ENCODE measurements at regions not wholly inside any gene's neighbourhood (a gene's known extent, or its start where the extent isn't known, plus 50 kb on each side); places are given as distances from the start of the nearest gene placed in this dataset.

GRCh38 chr11:134554861-134555260, 142.8 kb upstream of the B3GAT1 start:
- Mint-ChIP-seq H3K36me3 (ENCODE audit: low read depth) (no peaks in the 10 kb centered on the region), H3K4me1 (no peaks in the 10 kb centered on the region), H3K27me3 (peaks cover 6% of the 10 kb centered on the region), H3K27ac (no peak overlapping the region), H3K4me3 (no peak overlapping the region), H3K9me3 (no peaks in the 10 kb centered on the region)
- no peak for ATAC-seq (replicated peaks)

- Mint-ChIP-seq H3K36me3 (ENCODE audit: low read depth) (no peaks in the 10 kb centered on the region), H3K27ac (no peak overlapping the region), H3K4me3 (no peak overlapping the region), H3K9me3 (no peaks in the 10 kb centered on the region), H3K27me3 (peaks cover 6% of the 10 kb centered on the region), H3K4me1 (no peaks in the 10 kb centered on the region)
- no peak for ATAC-seq (replicated peaks)
These were observed 142.1 kb upstream of the B3GAT1 start for GRCh38 chr11:134554106-134554505.

GRCh38 chr11:134552749-134553148, 140.7 kb upstream of the B3GAT1 start:
- Mint-ChIP-seq H3K27me3 (peaks cover 3% of the 10 kb centered on the region), H3K36me3 (ENCODE audit: low read depth) (no peaks in the 10 kb centered on the region), H3K4me3 (no peak overlapping the region), H3K9me3 (no peaks in the 10 kb centered on the region), H3K4me1 (no peaks in the 10 kb centered on the region), H3K27ac (no peak overlapping the region)
- no peak for ATAC-seq (replicated peaks)

GRCh38 chr11:134545521-134545920, 133.5 kb upstream of the B3GAT1 start:
- no peak for ATAC-seq (replicated peaks)
- no peaks in the 10 kb centered on the region for H3K36me3 Mint-ChIP-seq (ENCODE audit: low read depth)
- H3K27me3 Mint-ChIP-seq: peaks cover 6% of the 10 kb centered on the region
- no peak overlapping the region for H3K27ac Mint-ChIP-seq
- H3K9me3 Mint-ChIP-seq: no peaks in the 10 kb centered on the region
- H3K4me3 Mint-ChIP-seq: no peak overlapping the region
- no peaks in the 10 kb centered on the region for H3K4me1 Mint-ChIP-seq

- ATAC-seq (replicated peaks): no peak
- Mint-ChIP-seq H3K27me3 (peaks cover 7% of the 10 kb centered on the region), H3K36me3 (ENCODE audit: low read depth) (no peaks in the 10 kb centered on the region), H3K27ac (no peak overlapping the region), H3K9me3 (no peaks in the 10 kb centered on the region), H3K4me1 (no peaks in the 10 kb centered on the region), H3K4me3 (no peak overlapping the region)
These were observed 132.2 kb upstream of the B3GAT1 start for GRCh38 chr11:134544095-134544815.

- no peak for ATAC-seq (replicated peaks)
- peaks cover 10% of the 10 kb centered on the region for H3K27me3 Mint-ChIP-seq
- H3K4me3 Mint-ChIP-seq: no peak overlapping the region
- no peaks in the 10 kb centered on the region for H3K36me3 Mint-ChIP-seq (ENCODE audit: low read depth)
- no peak overlapping the region for H3K27ac Mint-ChIP-seq
- no peaks in the 10 kb centered on the region for H3K4me1 Mint-ChIP-seq
- no peaks in the 10 kb centered on the region for H3K9me3 Mint-ChIP-seq
These were observed 131.6 kb upstream of the B3GAT1 start for GRCh38 chr11:134543645-134544044.

GRCh38 chr11:134543241-134543640, 131.2 kb upstream of the B3GAT1 start:
- H3K4me3 Mint-ChIP-seq: no peak overlapping the region
- no peaks in the 10 kb centered on the region for H3K4me1 Mint-ChIP-seq
- no peaks in the 10 kb centered on the region for H3K36me3 Mint-ChIP-seq (ENCODE audit: low read depth)
- H3K9me3 Mint-ChIP-seq: no peaks in the 10 kb centered on the region
- peaks cover 11% of the 10 kb centered on the region for H3K27me3 Mint-ChIP-seq
- no peak for ATAC-seq (replicated peaks)
- no peak overlapping the region for H3K27ac Mint-ChIP-seq

- Mint-ChIP-seq H3K36me3 (ENCODE audit: low read depth) (no peaks in the 10 kb centered on the region), H3K27me3 (peaks cover 16% of the 10 kb centered on the region), H3K4me1 (no peaks in the 10 kb centered on the region), H3K9me3 (no peaks in the 10 kb centered on the region), H3K4me3 (no peak overlapping the region), H3K27ac (no peak overlapping the region)
- no peak for ATAC-seq (replicated peaks)
These were observed 130.5 kb upstream of the B3GAT1 start for GRCh38 chr11:134542401-134543165.

GRCh38 chr11:134541951-134542350, 129.9 kb upstream of the B3GAT1 start:
- Mint-ChIP-seq H3K4me1 (no peaks in the 10 kb centered on the region), H3K9me3 (no peaks in the 10 kb centered on the region), H3K27ac (no peak overlapping the region), H3K4me3 (no peak overlapping the region), H3K36me3 (ENCODE audit: low read depth) (no peaks in the 10 kb centered on the region), H3K27me3 (peaks cover 20% of the 10 kb centered on the region)
- ATAC-seq (replicated peaks): no peak

- peaks cover 20% of the 10 kb centered on the region for H3K27me3 Mint-ChIP-seq
- H3K9me3 Mint-ChIP-seq: no peaks in the 10 kb centered on the region
- H3K27ac Mint-ChIP-seq: no peak overlapping the region
- no peaks in the 10 kb centered on the region for H3K4me1 Mint-ChIP-seq
- ATAC-seq (replicated peaks): no peak
- no peaks in the 10 kb centered on the region for H3K36me3 Mint-ChIP-seq (ENCODE audit: low read depth)
- H3K4me3 Mint-ChIP-seq: no peak overlapping the region
These were observed 129.3 kb upstream of the B3GAT1 start for GRCh38 chr11:134541355-134541754.

GRCh38 chr11:134539285-134539684, 127.2 kb upstream of the B3GAT1 start:
- Mint-ChIP-seq H3K27ac (no peak overlapping the region), H3K4me1 (no peaks in the 10 kb centered on the region), H3K27me3 (peaks cover 20% of the 10 kb centered on the region), H3K9me3 (no peaks in the 10 kb centered on the region), H3K36me3 (ENCODE audit: low read depth) (no peaks in the 10 kb centered on the region), H3K4me3 (no peak overlapping the region)
- ATAC-seq (replicated peaks): no peak

GRCh38 chr11:134538742-134539141, 126.7 kb upstream of the B3GAT1 start:
- Mint-ChIP-seq H3K9me3 (no peaks in the 10 kb centered on the region), H3K27me3 (peaks cover 23% of the 10 kb centered on the region), H3K4me1 (no peaks in the 10 kb centered on the region), H3K4me3 (no peak overlapping the region), H3K27ac (no peak overlapping the region), H3K36me3 (ENCODE audit: low read depth) (no peaks in the 10 kb centered on the region)
- ATAC-seq (replicated peaks): no peak

- H3K4me3 Mint-ChIP-seq: no peak overlapping the region
- no peaks in the 10 kb centered on the region for H3K36me3 Mint-ChIP-seq (ENCODE audit: low read depth)
- no peak for ATAC-seq (replicated peaks)
- no peaks in the 10 kb centered on the region for H3K9me3 Mint-ChIP-seq
- peaks cover 20% of the 10 kb centered on the region for H3K27me3 Mint-ChIP-seq
- no peaks in the 10 kb centered on the region for H3K4me1 Mint-ChIP-seq
- H3K27ac Mint-ChIP-seq: no peak overlapping the region
These were observed 125.9 kb upstream of the B3GAT1 start for GRCh38 chr11:134537941-134538340.

GRCh38 chr11:134537296-134537695, 125.3 kb upstream of the B3GAT1 start:
- H3K27me3 Mint-ChIP-seq: peaks cover 20% of the 10 kb centered on the region
- H3K27ac Mint-ChIP-seq: no peak overlapping the region
- H3K36me3 Mint-ChIP-seq (ENCODE audit: low read depth): no peaks in the 10 kb centered on the region
- no peak overlapping the region for H3K4me3 Mint-ChIP-seq
- no peak for ATAC-seq (replicated peaks)
- no peaks in the 10 kb centered on the region for H3K9me3 Mint-ChIP-seq
- no peaks in the 10 kb centered on the region for H3K4me1 Mint-ChIP-seq

- no peak overlapping the region for H3K27ac Mint-ChIP-seq
- H3K36me3 Mint-ChIP-seq (ENCODE audit: low read depth): no peaks in the 10 kb centered on the region
- no peak for ATAC-seq (replicated peaks)
- no peaks in the 10 kb centered on the region for H3K9me3 Mint-ChIP-seq
- no peaks in the 10 kb centered on the region for H3K4me1 Mint-ChIP-seq
- no peak overlapping the region for H3K4me3 Mint-ChIP-seq
- peaks cover 20% of the 10 kb centered on the region for H3K27me3 Mint-ChIP-seq
These were observed 124.6 kb upstream of the B3GAT1 start for GRCh38 chr11:134536677-134537076.
